GM12892 (cell line): ENCODE measurements at regions not wholly inside any gene's neighbourhood (a gene's known extent, or its start where the extent isn't known, plus 50 kb on each side); places are given as distances from the start of the nearest gene placed in this dataset.

Source experiments
- POLR2A ChIP-seq: IDR thresholded peaks from 2 replicates; pipeline ENCODE4 v1.6.1; 2011; ENCODE audit warnings: low read depth, low read length, control low read depth
- POLR2AphosphoS5 ChIP-seq: IDR thresholded peaks from 2 replicates; pipeline ENCODE4 v1.6.1; 2011; ENCODE audit warnings: low read depth, low read length, control low read depth

GRCh38 chr4:60173103-60173502 is 1027.0 kb upstream of the ADGRL3 start:
- no peak for TF ChIP-seq POLR2AphosphoS5
- TF ChIP-seq POLR2A = no peak
